Activated CD8-positive, alpha-beta T cell treated with anti-CD3 and anti-CD28 coated beads for 36 hours (primary cell): ENCODE measurements at regions not wholly inside any gene's neighbourhood (a gene's known extent, or its start where the extent isn't known, plus 50 kb on each side); places are given as distances from the start of the nearest gene placed in this dataset.

Experiments
- ATAC-seq: fragments of 200-7000 bp; cut with Tn5 transposase; one replicate; pipeline ENCODE4 v1.10.0; 2021; ENCODE audit warnings: mild to moderate bottlenecking, moderate library complexity
- CTCF ChIA-PET: fragments of 350-600 bp; sonication (Branson Sonifier 250); formaldehyde crosslinking; loops from one replicate; lab custom pipeline; 2021; ENCODE audit warnings: antibody characterized with exemption; lab: Charles Lee
- POLR2A ChIA-PET: fragments of 350-600 bp; sonication (Branson Sonifier 250); formaldehyde crosslinking; loops from one replicate; lab custom pipeline; 2021; ENCODE audit warnings: antibody characterized with exemption; lab: Charles Lee
- DNase-seq: peaks from one replicate; pipeline ENCODE4 v3.0.0-alpha.2; 2020
- H3K27ac Mint-ChIP-seq: one replicate; pipeline ENCODE4 v1.8.0; 2021; ENCODE audit warnings: mild to moderate bottlenecking, mixed read lengths
- H3K27me3 Mint-ChIP-seq: one replicate; pipeline ENCODE4 v1.8.0; 2021; ENCODE audit warnings: mixed read lengths
- H3K36me3 Mint-ChIP-seq: one replicate; pipeline ENCODE4 v1.8.0; 2021; ENCODE audit warnings: low read depth, mixed read lengths
- H3K4me1 Mint-ChIP-seq: one replicate; pipeline ENCODE4 v1.8.0; 2021; ENCODE audit warnings: low read depth, mixed read lengths
- H3K4me3 Mint-ChIP-seq: one replicate; pipeline ENCODE4 v1.8.0; 2021; ENCODE audit warnings: mild to moderate bottlenecking, moderate library complexity, mixed read lengths
- H3K9me3 Mint-ChIP-seq: one replicate; pipeline ENCODE4 v1.8.0; 2021; ENCODE audit warnings: mixed read lengths
- intact Hi-C: fragments of 100-400 bp; cut with micrococcal nuclease; formaldehyde crosslinking; loops from one replicate; pipeline ENCODE4 v1.10.0; 2022
- TF ChIP-seq, protein P1 (sequence below): fragments of 200-600 bp; IDR thresholded peaks from one replicate; pipeline ENCODE4 v1.8.0; 2022; ENCODE audit warnings: antibody characterized with exemption, mild to moderate bottlenecking

GRCh38 chr21:24127651-24128050, 1479.6 kb downstream of the MRPL39 start:
- intact Hi-C loops, result no loop called here
- Mint-ChIP-seq H3K27me3 (no peaks in the 10 kb centered on the region), H3K27ac (no peak overlapping the region), H3K36me3 (no peaks in the 10 kb centered on the region), H3K4me3 (no peak overlapping the region), H3K4me1 (no peaks in the 10 kb centered on the region), H3K9me3 (no peaks in the 10 kb centered on the region)
- ChIA-PET POLR2A (no interaction called here), CTCF (no interaction called here)
- ATAC-seq (no peak), DNase-seq (no peak)
- TF ChIP-seq, protein P1, sequence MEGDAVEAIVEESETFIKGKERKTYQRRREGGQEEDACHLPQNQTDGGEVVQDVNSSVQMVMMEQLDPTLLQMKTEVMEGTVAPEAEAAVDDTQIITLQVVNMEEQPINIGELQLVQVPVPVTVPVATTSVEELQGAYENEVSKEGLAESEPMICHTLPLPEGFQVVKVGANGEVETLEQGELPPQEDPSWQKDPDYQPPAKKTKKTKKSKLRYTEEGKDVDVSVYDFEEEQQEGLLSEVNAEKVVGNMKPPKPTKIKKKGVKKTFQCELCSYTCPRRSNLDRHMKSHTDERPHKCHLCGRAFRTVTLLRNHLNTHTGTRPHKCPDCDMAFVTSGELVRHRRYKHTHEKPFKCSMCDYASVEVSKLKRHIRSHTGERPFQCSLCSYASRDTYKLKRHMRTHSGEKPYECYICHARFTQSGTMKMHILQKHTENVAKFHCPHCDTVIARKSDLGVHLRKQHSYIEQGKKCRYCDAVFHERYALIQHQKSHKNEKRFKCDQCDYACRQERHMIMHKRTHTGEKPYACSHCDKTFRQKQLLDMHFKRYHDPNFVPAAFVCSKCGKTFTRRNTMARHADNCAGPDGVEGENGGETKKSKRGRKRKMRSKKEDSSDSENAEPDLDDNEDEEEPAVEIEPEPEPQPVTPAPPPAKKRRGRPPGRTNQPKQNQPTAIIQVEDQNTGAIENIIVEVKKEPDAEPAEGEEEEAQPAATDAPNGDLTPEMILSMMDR, result no peak

GRCh38 chr21:24123785-24124184, 1483.5 kb downstream of the MRPL39 start:
- H3K36me3 Mint-ChIP-seq, result no peaks in the 10 kb centered on the region
- intact Hi-C loops, result no loop called here
- TF ChIP-seq, protein P1, result no peak
- CTCF ChIA-PET, result no interaction called here
- H3K9me3 Mint-ChIP-seq, result no peaks in the 10 kb centered on the region
- H3K4me1 Mint-ChIP-seq, result no peaks in the 10 kb centered on the region
- no peak overlapping the region for H3K27ac Mint-ChIP-seq
- ATAC-seq (no peak), DNase-seq (no peak)
- no peaks in the 10 kb centered on the region for H3K27me3 Mint-ChIP-seq
- no peak overlapping the region for H3K4me3 Mint-ChIP-seq
- POLR2A ChIA-PET, result no interaction called here

DNA sequence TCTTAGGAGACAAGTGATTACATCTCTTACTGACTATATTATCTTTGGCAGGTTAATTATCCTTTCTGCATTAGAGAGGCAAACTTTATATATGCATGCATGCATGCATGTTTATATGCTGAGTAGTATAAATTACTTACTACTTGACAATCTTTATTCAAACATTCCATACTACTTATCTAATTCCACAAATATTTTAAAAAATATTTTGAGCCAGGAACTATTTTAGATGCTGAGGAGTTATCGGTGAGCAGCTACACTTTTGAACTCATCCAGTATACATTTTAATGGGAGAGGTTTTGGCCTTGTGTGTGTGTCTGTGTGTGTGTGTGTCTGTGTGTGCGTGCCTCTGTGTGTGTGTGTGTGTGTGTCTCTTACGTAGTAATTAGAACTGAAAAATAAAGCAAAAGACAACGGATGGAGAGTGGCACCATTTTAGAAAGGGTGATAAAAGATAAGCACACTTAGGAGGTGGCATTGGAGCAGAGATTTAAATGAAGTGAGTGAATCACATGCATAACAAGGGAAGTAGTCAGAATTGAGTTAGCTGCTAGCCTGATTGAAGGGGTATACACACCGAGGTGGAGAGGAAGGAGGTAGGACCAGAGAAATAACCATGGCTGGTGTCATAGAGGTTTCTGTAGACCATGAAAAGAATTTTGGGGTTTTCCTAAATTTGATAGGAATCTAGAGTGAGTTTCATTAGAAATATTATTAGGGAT, 1488.4 kb downstream of the MRPL39 start:
- POLR2A ChIA-PET, result no interaction called here
- no peaks in the 10 kb centered on the region for H3K9me3 Mint-ChIP-seq
- H3K27ac Mint-ChIP-seq, result no peak overlapping the region
- no peak overlapping the region for H3K4me3 Mint-ChIP-seq
- TF ChIP-seq, protein P1, result no peak
- no peaks in the 10 kb centered on the region for H3K4me1 Mint-ChIP-seq
- DNase-seq (no peak), ATAC-seq (no peak)
- H3K27me3 Mint-ChIP-seq, result no peaks in the 10 kb centered on the region
- CTCF ChIA-PET, result no interaction called here
- H3K36me3 Mint-ChIP-seq, result no peaks in the 10 kb centered on the region
- intact Hi-C loops, result no loop called here

DNA sequence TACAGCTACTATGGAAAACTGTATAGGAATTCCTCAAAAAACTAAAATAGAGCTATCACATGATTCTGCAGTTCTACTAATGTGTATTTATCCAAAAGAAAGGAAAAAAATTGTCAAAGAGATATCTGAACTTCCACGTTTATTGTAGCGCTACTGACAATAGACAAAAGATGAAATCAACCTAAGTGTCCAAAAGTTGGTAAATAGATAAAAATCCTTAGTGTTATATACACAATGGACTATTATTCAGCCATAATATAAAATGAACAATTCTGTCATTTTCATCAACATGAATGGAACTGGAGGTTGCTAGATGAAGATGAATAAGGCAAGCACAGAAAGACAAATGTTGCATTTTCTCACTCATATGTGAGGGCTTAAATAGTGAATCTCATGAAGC, 1492.1 kb downstream of the MRPL39 start:
- TF ChIP-seq, protein P1, result no peak
- DNase-seq, result no peak
- Mint-ChIP-seq H3K27ac (no peak overlapping the region), H3K9me3 (no peaks in the 10 kb centered on the region), H3K36me3 (no peaks in the 10 kb centered on the region), H3K4me1 (no peaks in the 10 kb centered on the region), H3K27me3 (no peaks in the 10 kb centered on the region), H3K4me3 (no peak overlapping the region)
- ChIA-PET POLR2A (no interaction called here), CTCF (no interaction called here)
- no peak for ATAC-seq
- intact Hi-C loops, result no loop called here

GRCh38 chr21:24112020-24112419, 1495.3 kb downstream of the MRPL39 start:
- ChIA-PET POLR2A (no interaction called here), CTCF (no interaction called here)
- TF ChIP-seq, protein P1, result no peak
- no peaks in the 10 kb centered on the region for H3K36me3 Mint-ChIP-seq
- DNase-seq (no peak), ATAC-seq (no peak)
- H3K27ac Mint-ChIP-seq, result no peak overlapping the region
- no peak overlapping the region for H3K4me3 Mint-ChIP-seq
- intact Hi-C loops, result no loop called here
- no peaks in the 10 kb centered on the region for H3K9me3 Mint-ChIP-seq
- H3K27me3 Mint-ChIP-seq, result no peaks in the 10 kb centered on the region
- H3K4me1 Mint-ChIP-seq, result no peaks in the 10 kb centered on the region
